ENCODE measurements at regions not wholly inside any gene's neighbourhood (a gene's known extent, or its start where the extent isn't known, plus 50 kb on each side); places are given as distances from the start of the nearest gene placed in this dataset.
A peak's percentile ranks its signal among the peaks of the same experiment; 100 is the strongest.

- Histone ChIP-seq H2AFZ (ENCODE audit: low read length) (no peak overlapping the region), H3K9me3 (ENCODE audit: insufficient read depth, low read depth, low read length) (no peaks in the 10 kb centered on the region; the same call in 1 of the 2 replicates), H3K4me2 (ENCODE audit: low read depth, low read length, poor library complexity, severe bottlenecking) (no peak overlapping the region), H3K9ac (ENCODE audit: low read depth, low read length, poor library complexity, severe bottlenecking) (no peak overlapping the region), H3F3A (ENCODE audit: low read depth) (no peaks in the 10 kb centered on the region), H3K27me3 (ENCODE audit: insufficient read depth, low read length, poor library complexity, severe bottlenecking) (no peaks in the 10 kb centered on the region), H3K9me2 (replicated peaks; ENCODE audit: low read depth, low read length) (no peaks in the 10 kb centered on the region), H3K4me1 (ENCODE audit: insufficient read depth, low read length, poor library complexity, severe bottlenecking) (no peaks in the 10 kb centered on the region), H3K36me3 (ENCODE audit: insufficient read depth, low read length) (no peaks in the 10 kb centered on the region), H4K20me1 (ENCODE audit: insufficient read depth, low read length, poor library complexity, severe bottlenecking) (no peaks in the 10 kb centered on the region), H3K79me2 (ENCODE audit: insufficient read depth, low read length) (no peaks in the 10 kb centered on the region), H3K4me3 (ENCODE audit: low read length, poor library complexity, severe bottlenecking) (no peak overlapping the region)
- TF ChIP-seq CTCF (conservative IDR thresholded peaks at IDR 0.05; ENCODE audit: low read length) (no peak), EZH2phosphoT487 (IDR thresholded peaks at IDR 0.05; ENCODE audit: borderline replicate concordance) (no peak)
Measured at GRCh38 chr18:60319129-60319528, 53.4 kb downstream of the MC4R start.

GRCh38 chr18:60311676-60312360 lies 60.8 kb downstream of the MC4R start:
- Histone ChIP-seq H3K9me2 (replicated peaks; ENCODE audit: low read depth, low read length) (no peaks in the 10 kb centered on the region), H3K79me2 (ENCODE audit: insufficient read depth, low read length) (no peaks in the 10 kb centered on the region), H3F3A (ENCODE audit: low read depth) (no peaks in the 10 kb centered on the region), H3K4me3 (ENCODE audit: low read length, poor library complexity, severe bottlenecking) (no peak overlapping the region), H3K9me3 (ENCODE audit: insufficient read depth, low read depth, low read length) (0 out of 2 replicates have a peak, but pooled peaks cover 3% of the 10 kb centered on the region), H3K4me2 (ENCODE audit: low read depth, low read length, poor library complexity, severe bottlenecking) (no peak overlapping the region), H3K9ac (ENCODE audit: low read depth, low read length, poor library complexity, severe bottlenecking) (no peak overlapping the region), H2AFZ (ENCODE audit: low read length) (no peak overlapping the region), H3K27me3 (ENCODE audit: insufficient read depth, low read length, poor library complexity, severe bottlenecking) (no peaks in the 10 kb centered on the region), H3K36me3 (ENCODE audit: insufficient read depth, low read length) (no peaks in the 10 kb centered on the region), H4K20me1 (ENCODE audit: insufficient read depth, low read length, poor library complexity, severe bottlenecking) (no peaks in the 10 kb centered on the region), H3K4me1 (ENCODE audit: insufficient read depth, low read length, poor library complexity, severe bottlenecking) (peaks cover 9% of the 10 kb centered on the region)
- TF ChIP-seq EZH2phosphoT487 (IDR thresholded peaks at IDR 0.05; ENCODE audit: borderline replicate concordance) (no peak), CTCF (conservative IDR thresholded peaks at IDR 0.05; ENCODE audit: low read length) (no peak)

- Histone ChIP-seq H3K27me3 (ENCODE audit: insufficient read depth, low read length, poor library complexity, severe bottlenecking) (no peaks in the 10 kb centered on the region), H3K9me2 (replicated peaks; ENCODE audit: low read depth, low read length) (no peaks in the 10 kb centered on the region), H3K4me3 (ENCODE audit: low read length, poor library complexity, severe bottlenecking) (no peak overlapping the region), H3K79me2 (ENCODE audit: insufficient read depth, low read length) (no peaks in the 10 kb centered on the region), H2AFZ (ENCODE audit: low read length) (0 out of 2 replicates have a peak overlapping the region, but pooled peaks have one; percentile 32), H4K20me1 (ENCODE audit: insufficient read depth, low read length, poor library complexity, severe bottlenecking) (no peaks in the 10 kb centered on the region), H3K4me1 (ENCODE audit: insufficient read depth, low read length, poor library complexity, severe bottlenecking) (no peaks in the 10 kb centered on the region), H3K9me3 (ENCODE audit: insufficient read depth, low read depth, low read length) (no peaks in the 10 kb centered on the region), H3K36me3 (ENCODE audit: insufficient read depth, low read length) (no peaks in the 10 kb centered on the region), H3K4me2 (ENCODE audit: low read depth, low read length, poor library complexity, severe bottlenecking) (no peak overlapping the region), H3F3A (ENCODE audit: low read depth) (no peaks in the 10 kb centered on the region), H3K9ac (ENCODE audit: low read depth, low read length, poor library complexity, severe bottlenecking) (no peak overlapping the region)
- no peak for TF ChIP-seq EZH2phosphoT487 (IDR thresholded peaks at IDR 0.05; ENCODE audit: borderline replicate concordance)
- TF ChIP-seq CTCF (conservative IDR thresholded peaks at IDR 0.05; ENCODE audit: low read length): no peak
Measured at GRCh38 chr18:60295674-60296073, 76.9 kb downstream of the MC4R start.

Data from Loucy (cell line).